ENCODE measurements at regions not wholly inside any gene's neighbourhood (a gene's known extent, or its start where the extent isn't known, plus 50 kb on each side); places are given as distances from the start of the nearest gene placed in this dataset.
A peak's percentile ranks its signal among the peaks of the same experiment; 100 is the strongest.

GRCh38 chr3:124413989-124414598, 316.2 kb upstream of the UMPS start:
- no peak for DNase-seq

GRCh38 chr3:124415446-124415960, 314.7 kb upstream of the UMPS start:
- DNase-seq, result no peak

- no peak for DNase-seq
Measured at GRCh38 chr3:124419303-124419702, 310.9 kb upstream of the UMPS start.

GRCh38 chr3:124420392-124420791, 309.9 kb upstream of the UMPS start:
- DNase-seq, result no peak

GRCh38 chr3:124422805-124423204, 307.4 kb upstream of the UMPS start:
- DNase-seq, result no peak

- DNase-seq, result no peak
Measured at GRCh38 chr3:124424396-124424795, 305.9 kb upstream of the UMPS start.

GRCh38 chr3:124425972-124426371, 304.3 kb upstream of the UMPS start:
- DNase-seq, result no peak

- DNase-seq, result peak in 1 of 3 experiments; percentile 9
Measured at GRCh38 chr3:124428372-124429128, 301.7 kb upstream of the UMPS start.

- peak in 2 of 3 experiments; percentile 4 to 36 for DNase-seq
Measured at GRCh38 chr3:124429129-124429815, 301.0 kb upstream of the UMPS start.

- DNase-seq, result no peak
Measured at GRCh38 chr3:124431331-124431994, 298.8 kb upstream of the UMPS start.

GRCh38 chr3:124434176-124434575, 296.1 kb upstream of the UMPS start:
- no peak for DNase-seq

GRCh38 chr3:124435467-124435866, 294.8 kb upstream of the UMPS start:
- DNase-seq, result no peak

GRCh38 chr3:124438813-124439212, 291.4 kb upstream of the UMPS start:
- no peak for DNase-seq

GRCh38 chr3:124439603-124440002, 290.6 kb upstream of the UMPS start:
- no peak for DNase-seq

- no peak for DNase-seq
Measured at GRCh38 chr3:124441766-124442165, 288.5 kb upstream of the UMPS start.

GRCh38 chr3:124442463-124442862, 287.8 kb upstream of the UMPS start:
- no peak for DNase-seq

GRCh38 chr3:124443446-124443845, 286.8 kb upstream of the UMPS start:
- DNase-seq, result no peak

GRCh38 chr3:124444075-124444474, 286.2 kb upstream of the UMPS start:
- no peak for DNase-seq

GRCh38 chr3:124444896-124445295, 285.4 kb upstream of the UMPS start:
- DNase-seq, result no peak

GRCh38 chr3:124447845-124448244, 282.4 kb upstream of the UMPS start:
- no peak for DNase-seq

GRCh38 chr3:124448954-124449353, 281.3 kb upstream of the UMPS start:
- no peak for DNase-seq

- DNase-seq, result no peak
Measured at GRCh38 chr3:124450366-124450765, 279.9 kb upstream of the UMPS start.

GRCh38 chr3:124451630-124452317, 278.5 kb upstream of the UMPS start:
- DNase-seq, result no peak
